ENCODE measurements at regions not wholly inside any gene's neighbourhood (a gene's known extent, or its start where the extent isn't known, plus 50 kb on each side); places are given as distances from the start of the nearest gene placed in this dataset.

DNA sequence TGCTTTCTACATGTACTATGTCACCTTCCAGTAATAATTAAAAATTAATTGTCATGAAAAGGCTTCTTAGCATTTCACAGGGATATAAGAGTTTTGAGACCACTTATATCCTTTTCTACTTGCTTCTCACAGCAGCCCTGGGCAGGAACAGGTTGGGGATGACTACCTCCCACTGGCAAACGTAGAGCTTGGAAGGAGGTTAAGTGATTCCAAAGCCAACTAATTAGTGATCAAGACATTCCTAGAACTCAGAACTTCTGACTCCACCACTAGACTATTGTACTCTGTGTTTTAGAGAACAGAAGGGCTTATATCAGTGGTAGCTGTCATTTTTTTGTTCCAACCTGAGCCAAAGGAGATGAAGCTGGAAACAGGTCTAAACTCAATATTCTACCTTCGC is 364.5 kb upstream of the BOD1L1 start:
- TF ChIP-seq, protein P1, sequence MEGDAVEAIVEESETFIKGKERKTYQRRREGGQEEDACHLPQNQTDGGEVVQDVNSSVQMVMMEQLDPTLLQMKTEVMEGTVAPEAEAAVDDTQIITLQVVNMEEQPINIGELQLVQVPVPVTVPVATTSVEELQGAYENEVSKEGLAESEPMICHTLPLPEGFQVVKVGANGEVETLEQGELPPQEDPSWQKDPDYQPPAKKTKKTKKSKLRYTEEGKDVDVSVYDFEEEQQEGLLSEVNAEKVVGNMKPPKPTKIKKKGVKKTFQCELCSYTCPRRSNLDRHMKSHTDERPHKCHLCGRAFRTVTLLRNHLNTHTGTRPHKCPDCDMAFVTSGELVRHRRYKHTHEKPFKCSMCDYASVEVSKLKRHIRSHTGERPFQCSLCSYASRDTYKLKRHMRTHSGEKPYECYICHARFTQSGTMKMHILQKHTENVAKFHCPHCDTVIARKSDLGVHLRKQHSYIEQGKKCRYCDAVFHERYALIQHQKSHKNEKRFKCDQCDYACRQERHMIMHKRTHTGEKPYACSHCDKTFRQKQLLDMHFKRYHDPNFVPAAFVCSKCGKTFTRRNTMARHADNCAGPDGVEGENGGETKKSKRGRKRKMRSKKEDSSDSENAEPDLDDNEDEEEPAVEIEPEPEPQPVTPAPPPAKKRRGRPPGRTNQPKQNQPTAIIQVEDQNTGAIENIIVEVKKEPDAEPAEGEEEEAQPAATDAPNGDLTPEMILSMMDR (optimal IDR thresholded peaks at IDR 0.05 in 1 of 3, IDR thresholded peaks at IDR 0.05 in 1 of 3, conservative IDR thresholded peaks at IDR 0.05 in 1 of 3; ENCODE audit: extremely low read depth in 1 of 3, insufficient read depth in 2 of 3, low read length in 3 of 3), result no peak
- TF ChIP-seq EZH2 (IDR thresholded peaks at IDR 0.05; ENCODE audit: low read length), result no peak
